ENCODE measurements at regions not wholly inside any gene's neighbourhood (a gene's known extent, or its start where the extent isn't known, plus 50 kb on each side); places are given as distances from the start of the nearest gene placed in this dataset.
A peak's percentile ranks its signal among the peaks of the same experiment; 100 is the strongest.
"Not testable (repeated sequence)": the region's sequence is repeated elsewhere in the genome, so short reads cannot be mapped to it uniquely, and the experiment has no call there.

DNA sequence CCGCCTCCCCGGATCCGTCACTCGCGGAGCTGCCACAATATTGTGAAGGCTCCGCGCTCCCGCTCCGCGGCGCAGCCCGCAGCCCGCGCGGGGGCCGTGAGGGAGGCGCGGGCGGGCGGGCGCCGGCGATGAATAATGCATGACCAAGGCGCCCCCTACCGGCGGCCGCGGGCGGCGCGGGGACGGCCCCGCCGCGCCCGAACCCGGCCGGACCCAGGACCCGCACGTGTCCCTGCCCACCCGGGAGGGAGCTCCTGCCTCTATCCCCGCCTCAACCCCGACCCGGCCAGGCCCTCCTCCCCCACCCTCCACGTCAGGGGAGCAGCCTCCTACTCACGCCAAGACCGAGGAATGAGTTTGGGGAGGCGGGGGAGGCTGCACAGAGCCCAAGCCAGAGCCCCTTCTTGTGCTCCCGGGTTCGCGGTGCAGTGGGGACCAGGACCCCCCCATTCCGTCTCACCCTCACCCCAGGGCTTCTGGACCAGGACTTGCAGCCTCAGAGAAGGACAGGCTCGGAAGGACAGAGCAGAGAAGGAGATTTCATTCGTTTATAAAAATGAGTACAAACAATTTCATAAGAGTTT is 70.8 kb upstream of the CASZ1 start:
- DNase-seq (ENCODE audit: low read depth in 2 of 2) = peak; percentile 15 to 34

DNA sequence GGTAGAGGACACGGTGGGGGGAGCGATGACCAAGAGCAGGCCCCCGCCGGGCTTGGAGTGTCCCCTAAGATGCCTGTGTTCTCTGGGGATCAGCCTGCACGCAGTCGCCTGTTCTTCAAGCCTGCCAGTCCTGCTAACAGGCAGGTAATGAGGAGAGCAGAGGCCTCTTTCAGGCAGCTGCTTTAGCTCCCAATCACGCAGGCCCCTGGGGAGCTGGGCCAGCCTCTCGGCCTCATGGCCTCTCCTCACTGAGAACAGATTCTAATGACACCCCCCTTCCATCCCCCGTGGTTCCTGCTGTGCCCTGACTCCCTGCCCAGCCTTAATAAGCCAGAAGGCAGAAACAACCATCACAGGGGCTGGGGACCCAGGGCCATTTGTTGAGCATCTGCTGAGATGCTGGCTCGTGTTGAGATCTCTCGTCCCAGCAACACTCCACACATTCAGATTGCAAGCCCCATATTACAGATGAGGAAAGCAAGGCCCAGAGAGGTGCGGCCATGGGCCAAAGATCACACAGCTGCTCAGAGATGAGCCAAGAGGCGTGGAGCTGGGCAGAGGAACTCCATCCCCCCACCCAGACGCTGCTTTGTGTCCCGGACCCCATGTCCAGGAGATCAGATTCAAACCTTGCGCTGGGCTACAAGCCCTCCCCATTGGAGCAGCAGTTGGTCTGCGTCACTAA is 71.6 kb upstream of the CASZ1 start:
- no peak for DNase-seq (ENCODE audit: low read depth in 2 of 2)

DNA sequence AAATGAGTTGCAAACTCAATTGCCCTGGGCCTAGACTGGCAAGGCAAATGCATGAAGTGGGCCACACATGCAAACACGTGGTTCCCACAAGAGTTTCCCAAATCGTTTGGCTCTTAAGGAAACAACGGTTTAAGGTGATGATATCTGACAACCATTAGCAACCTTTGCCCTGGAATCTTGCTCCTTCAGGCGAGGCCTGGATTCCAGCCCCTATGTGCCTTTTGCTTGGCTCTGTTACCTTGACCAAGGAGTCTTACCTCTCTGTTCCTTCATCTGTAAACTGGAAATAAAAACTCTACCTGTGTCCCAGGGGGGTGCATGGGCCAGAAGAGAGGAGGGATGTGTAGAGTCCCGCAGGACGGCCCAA is 72.1 kb upstream of the CASZ1 start:
- no peak for DNase-seq (ENCODE audit: low read depth in 2 of 2)

DNA sequence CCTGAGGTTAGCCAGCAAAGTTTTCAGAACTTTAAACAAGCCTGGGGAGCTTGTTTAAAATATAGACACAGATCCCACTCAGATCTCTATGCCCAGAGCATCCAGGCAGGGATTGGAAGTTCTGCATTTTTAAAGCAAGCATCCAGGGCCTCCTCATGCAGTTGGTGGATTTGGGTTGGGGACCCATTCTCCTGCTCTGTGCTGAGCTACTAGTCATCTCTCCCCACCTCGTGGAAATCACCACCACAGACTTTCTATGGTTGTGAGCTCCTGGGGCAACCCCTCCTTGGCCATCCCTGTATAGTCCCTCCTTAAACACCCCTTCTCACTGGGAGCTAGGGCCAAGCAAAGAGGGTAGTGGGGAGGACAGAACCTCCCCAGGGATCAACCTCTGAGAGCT is 73.5 kb upstream of the CASZ1 start:
- DNase-seq (ENCODE audit: low read depth in 2 of 2) = no peak

GRCh38 chr1:10870493-10871096 is 74.1 kb upstream of the CASZ1 start:
- no peak for DNase-seq (ENCODE audit: low read depth in 2 of 2)

DNA sequence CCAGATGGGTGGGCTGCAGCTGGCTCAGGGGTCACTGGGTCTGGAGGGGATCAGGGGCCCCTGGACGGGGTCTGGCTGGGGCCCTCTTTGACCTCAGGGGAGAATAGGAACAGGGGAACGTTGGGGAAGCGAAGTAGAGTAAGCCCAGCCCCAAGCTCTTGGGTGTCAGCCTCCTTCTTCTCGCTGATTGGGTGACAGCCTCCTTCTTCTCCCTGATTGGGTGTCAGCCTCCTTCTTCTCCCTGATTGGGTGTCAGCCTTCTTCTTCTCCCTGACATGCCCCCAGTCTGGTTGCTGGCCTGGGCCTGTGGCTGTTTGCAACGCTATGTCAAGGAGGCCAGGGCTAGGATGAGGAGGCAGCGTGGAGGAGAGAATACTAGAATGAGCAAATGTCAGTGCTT is 76.7 kb upstream of the CASZ1 start:
- DNase-seq (ENCODE audit: low read depth in 2 of 2) = no peak

DNA sequence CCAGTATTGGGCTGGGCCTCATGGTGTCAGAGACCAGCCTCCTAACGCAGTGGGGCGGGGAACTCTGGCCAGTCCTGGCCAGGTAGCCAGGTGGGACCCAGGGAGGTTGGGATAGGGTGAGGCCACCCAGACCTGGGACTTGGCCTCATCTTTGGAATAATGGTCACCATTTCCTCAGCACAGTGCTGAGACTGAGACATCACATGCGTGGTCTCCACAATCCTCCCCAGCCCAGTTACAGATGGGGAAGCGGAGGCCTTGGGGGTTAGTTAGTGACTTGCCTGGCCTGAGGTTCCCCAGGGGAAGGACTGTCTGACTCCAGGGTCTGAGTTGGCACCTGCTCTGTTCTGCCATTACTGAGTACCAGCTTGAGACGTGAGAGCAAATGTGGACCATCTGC is 77.9 kb upstream of the CASZ1 start:
- no peak for DNase-seq (ENCODE audit: low read depth in 2 of 2)

- DNase-seq (ENCODE audit: low read depth in 2 of 2) = no peak
Measured at GRCh38 chr1:10877894-10878293, 81.4 kb upstream of the CASZ1 start.

GRCh38 chr1:10878469-10878868 is 82.0 kb upstream of the CASZ1 start:
- no peak for DNase-seq (ENCODE audit: low read depth in 2 of 2)

- no peak for DNase-seq (ENCODE audit: low read depth in 2 of 2)
Measured at GRCh38 chr1:10880063-10880462, 83.6 kb upstream of the CASZ1 start.

GRCh38 chr1:10881046-10881445 is 84.6 kb upstream of the CASZ1 start:
- DNase-seq (ENCODE audit: low read depth in 2 of 2) = no peak

DNA sequence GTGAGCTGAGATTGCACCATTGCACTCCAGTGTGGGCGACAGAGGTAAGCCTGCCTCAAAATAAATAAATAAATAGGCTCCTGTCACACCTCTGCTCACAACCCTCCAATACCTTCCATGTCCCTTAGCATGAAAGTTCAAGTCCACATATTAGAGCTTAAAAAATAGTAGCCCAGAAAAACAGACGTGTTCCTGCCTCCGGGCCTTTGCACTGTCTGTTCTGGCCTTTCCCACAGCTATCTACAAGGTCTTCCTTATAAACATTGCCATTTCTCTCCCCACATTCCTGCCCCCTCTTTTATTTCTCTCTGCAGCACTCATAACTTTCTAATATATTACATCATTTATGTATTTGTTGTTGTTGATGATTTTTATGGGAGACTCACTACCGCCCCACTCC is 85.6 kb upstream of the CASZ1 start:
- DNase-seq (ENCODE audit: low read depth in 2 of 2) = no peak

DNA sequence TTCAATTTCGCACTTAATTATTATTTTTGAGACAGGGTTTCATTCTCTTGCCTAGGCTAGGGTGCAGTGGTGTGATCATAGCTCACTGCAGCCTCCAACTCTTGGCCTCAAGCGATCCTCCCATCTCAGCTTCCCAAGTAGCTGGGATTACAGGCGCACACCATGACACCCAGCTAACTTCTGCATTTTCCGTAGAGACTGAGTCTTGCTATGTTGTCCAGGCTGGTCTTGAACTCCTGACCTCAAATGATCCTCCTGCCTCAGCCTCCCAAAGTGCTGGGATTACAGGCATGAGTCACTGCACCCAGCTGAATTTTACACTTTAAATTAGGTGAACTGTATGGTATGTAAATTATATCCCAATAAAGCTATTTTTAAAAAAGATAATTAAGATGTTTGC is 90.6 kb upstream of the CASZ1 start:
- DNase-seq (ENCODE audit: low read depth in 2 of 2) = not testable (repeated sequence)

DNA sequence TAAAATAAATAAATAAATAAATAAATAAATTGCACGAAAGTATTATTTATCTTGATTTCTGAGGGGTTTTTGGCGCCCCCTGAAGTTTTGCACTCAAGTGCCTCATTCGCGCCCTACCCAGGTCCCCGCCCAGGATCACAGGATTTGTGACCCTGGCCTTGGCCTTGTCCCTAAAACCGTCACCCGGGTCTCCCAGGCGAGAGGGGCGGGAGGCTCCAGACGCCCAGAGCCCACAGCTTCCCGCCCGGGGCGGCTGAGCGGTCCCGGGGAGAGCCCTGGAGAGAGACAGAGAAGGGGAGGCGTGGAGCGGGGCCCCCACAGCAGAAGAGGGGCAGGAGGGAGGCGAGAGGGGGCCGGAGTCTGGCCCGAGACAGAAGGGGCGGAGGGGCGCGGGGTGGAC is 91.8 kb upstream of the CASZ1 start:
- no peak for DNase-seq (ENCODE audit: low read depth in 2 of 2)

- no peak for DNase-seq (ENCODE audit: low read depth in 2 of 2)
Measured at GRCh38 chr1:10888791-10889649, 92.6 kb upstream of the CASZ1 start.

DNA sequence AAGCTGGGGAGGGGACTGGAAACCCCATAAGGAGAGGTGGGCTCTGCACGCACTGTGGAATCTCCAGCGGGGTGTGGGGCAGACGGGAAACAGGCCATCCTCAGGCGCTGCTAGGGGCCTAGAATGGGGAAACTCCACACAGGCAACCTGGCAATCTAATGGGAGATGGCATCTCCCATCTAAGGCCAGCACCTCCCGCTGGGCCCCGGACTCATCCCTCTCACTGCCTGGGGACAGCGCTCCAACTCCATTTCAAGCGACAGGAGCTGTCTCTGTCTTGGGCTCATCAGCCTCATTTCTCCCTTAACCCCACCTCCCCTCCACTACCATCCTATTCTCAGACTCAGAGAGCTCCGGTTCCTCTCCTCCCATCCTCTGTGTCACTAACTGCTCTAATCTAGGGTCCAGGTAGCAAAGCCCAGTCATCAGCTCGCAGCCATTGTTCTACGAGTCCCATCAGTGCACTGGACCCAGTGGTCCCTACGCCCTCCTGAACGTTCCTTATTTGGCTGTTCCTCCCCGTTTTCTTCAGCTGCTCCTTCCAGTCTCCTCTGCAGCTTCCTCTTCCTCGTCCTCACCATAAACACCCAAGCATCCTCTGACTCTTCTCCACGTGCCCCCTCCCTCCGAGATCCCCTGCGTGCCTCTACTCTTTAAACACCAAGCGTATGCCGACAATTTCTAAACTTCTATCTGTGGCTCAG is 93.4 kb upstream of the CASZ1 start:
- DNase-seq (ENCODE audit: low read depth in 2 of 2) = no peak

DNA sequence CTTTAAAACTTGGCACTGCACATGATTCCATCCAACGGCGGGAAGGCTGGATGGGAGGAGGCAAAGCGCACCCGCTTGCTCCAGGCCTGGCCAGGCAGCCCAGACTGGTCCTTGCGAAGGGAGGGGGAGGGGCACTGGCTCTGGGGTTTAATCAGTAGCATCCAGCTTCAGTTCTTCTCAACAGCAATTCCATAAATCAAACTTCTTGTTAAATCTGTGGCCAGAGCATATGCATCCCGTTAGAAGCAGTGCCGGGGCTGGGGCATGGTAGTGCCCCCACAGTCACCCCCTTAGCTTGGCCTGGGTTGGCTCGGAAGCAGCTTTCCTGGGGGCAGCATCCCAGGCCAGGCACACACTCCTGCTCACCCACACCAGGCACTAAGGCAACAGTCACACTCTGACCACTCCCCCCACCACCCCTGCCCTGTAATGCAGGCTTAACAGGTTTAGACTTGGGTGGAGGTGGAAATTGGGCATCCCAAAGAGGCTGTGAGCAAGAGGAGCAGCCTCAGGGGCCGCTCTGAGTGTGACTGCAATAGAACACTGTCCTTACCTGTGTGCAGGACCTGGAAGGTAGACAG is 94.1 kb upstream of the CASZ1 start:
- DNase-seq (ENCODE audit: low read depth in 2 of 2) = no peak

DNA sequence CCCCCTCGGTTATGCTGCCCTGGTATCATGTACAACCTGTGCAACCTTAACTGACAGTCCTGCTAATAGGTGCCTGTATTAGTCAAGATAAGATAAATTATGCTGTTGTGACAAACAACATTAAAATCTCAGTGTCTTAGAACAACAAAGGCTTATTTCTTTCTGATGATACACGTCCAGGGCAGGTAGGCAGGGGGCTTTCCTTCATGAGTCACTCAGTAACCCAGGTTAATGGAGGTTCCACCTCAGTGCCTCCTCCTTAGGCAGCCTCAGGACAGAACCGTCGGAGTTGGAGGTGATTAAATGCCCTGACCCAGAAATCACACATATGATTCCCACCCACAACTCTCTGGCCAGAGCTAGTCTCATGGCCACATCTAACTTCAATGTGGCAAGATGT is 94.6 kb upstream of the CASZ1 start:
- no peak for DNase-seq (ENCODE audit: low read depth in 2 of 2)

DNA sequence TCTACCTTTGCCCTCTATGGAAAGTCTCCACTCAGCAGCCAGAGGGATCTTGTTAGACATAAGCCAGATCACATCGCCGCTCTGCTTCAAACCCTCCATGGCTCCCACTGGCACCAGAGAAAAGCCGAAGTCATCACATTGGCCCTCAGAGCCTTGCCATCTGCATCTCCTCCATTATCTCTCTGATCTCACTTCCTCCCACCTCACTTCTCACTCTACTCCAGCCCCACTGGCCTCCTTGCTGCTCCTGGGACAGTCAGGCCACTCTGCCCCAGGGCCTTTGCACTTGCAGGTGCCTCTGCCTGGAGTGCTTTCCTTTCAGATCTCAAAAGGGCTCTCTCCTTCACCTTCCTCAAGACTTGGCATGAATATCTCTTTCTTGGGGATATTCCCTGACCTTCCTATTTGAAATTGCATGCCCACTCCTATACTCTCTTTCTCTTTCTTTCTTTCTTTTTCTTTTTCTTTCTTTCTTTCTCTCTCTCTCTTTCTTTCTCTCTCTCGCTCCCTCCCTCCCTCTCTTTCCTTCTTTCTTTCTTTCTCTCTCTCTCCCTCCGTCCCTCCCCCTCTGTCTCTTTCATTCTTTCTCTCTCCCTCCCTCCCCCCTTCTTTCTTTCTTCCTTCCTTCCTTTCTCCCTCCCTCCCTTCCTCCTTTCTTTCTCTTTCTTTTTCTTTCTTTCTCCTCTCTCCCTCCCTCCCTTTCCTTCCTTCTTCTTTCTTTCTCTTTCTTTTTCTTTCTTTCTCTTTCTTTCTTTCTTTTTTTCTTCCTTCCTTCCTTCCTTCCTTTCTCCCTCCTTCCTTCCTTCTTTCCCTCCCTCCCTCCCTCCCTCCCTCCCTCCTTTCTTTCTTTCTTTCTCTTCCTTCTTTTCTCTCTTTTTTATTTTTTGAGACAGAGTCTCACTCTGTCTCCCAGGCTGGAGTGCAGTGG is 96.0 kb upstream of the CASZ1 start:
- DNase-seq (ENCODE audit: low read depth in 2 of 2) = no peak

GRCh38 chr1:10895621-10896020 is 99.2 kb upstream of the CASZ1 start:
- no peak for DNase-seq (ENCODE audit: low read depth in 2 of 2)

GRCh38 chr1:10896673-10897072 is 100.2 kb upstream of the CASZ1 start:
- no peak for DNase-seq (ENCODE audit: low read depth in 2 of 2)
